ENCODE measurements at regions not wholly inside any gene's neighbourhood (a gene's known extent, or its start where the extent isn't known, plus 50 kb on each side); places are given as distances from the start of the nearest gene placed in this dataset.

DNA sequence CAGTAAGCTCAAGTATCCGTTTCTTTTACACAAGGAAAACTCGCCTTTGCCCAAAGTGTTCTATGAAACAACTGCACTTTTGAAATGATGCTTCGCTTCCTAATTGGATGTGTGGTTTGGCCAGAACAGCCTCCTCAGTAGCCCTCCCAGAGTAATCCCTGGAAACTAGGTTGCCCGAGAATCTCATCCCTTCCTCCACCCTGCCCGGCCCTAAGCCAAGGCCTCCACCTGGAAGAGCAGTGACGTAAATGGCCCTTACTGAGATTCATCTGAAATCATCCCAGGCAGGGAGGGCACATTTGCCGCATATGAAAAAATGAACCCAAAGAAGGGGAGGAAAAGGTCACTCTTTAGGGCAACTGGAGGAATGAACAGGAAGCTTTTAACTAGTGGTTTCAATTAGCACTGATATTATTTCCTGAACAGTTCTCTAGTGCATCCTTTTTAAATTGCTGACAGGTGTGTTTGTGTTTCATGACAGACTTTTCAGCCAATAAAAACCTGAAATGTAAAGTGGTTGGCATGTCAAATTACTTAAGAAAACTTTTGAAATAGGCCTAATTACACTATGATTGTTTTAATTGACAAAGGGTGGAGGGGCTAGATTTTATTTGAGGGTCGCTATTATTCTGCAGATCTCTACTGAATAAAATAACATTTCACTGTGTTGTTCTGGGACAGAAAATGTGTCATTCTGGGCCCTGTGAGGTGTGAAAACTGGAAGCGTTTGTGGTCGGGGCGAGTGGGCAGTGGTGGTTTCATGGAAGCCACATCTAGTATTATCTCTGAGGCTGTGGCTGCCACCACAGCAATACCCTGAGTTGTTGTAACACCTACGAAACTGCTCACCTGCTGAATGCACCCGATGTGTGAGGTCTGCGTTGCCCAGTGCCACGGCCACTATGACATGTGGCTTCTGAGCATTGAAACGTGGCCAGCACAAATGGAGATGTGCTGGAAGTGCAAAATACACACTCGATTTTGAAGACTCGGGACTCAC is 112.1 kb downstream of the ZIC5 start:
- DNase-seq = no peak

DNA sequence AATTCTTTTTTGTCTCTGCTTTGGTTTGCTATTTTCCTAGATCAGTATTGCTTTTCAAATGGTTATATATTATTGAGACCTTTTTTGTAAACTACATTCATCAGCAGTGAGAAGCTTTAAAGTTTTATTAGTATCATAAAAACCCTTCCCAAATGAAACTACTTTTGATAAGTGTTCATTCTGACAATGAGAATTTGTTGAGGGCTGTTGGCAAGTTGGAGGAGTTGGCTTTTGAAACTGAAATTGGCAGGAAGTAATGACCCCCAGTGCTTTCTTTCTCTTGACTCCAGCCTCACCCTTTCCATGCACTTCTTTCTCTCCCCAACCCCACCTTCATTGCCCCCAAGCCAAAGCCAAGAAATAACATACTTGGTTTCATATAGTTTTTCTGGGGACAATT is 113.8 kb downstream of the ZIC5 start:
- no peak for DNase-seq

DNA sequence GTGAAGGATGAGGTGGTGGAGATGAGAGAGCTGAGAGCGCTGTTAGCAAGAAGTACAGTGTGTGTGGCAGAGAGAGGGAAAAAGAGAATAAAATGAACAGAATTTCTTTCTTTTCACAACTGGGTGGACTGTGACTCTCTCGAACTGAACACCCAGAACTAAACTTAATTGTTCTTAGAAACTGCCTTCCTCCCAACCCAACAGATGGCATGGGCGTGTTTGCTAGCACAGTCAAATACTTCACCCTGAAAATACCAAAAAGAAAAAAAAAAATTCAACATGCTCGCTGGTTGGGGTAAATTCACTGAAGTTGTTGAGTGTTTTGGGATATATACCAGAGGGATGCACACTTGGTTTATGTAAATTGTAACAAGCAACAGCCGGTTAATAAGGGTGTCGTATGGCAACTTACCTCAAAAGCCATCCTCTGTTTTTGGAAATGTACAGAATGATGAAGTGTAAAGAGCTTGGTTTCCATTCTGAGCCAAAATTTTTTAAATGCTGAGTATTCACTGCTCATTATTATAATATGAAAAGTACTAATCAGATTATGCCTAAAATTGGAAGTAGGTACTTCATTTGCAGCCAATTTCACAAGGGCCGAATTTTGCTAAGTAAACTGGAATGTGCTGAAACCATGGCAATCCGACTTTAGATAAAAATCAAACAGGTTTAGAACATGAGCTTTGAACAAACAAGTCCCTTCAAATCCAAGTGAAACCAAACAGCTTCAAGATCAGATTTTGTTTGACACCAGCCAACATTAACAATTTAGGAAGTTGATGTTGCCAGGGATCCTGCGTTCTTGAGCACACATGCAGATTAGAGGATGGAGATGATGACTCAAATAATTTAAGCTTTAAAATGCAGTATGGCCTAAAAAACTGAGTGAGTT is 115.8 kb downstream of the ZIC5 start:
- DNase-seq = no peak

DNA sequence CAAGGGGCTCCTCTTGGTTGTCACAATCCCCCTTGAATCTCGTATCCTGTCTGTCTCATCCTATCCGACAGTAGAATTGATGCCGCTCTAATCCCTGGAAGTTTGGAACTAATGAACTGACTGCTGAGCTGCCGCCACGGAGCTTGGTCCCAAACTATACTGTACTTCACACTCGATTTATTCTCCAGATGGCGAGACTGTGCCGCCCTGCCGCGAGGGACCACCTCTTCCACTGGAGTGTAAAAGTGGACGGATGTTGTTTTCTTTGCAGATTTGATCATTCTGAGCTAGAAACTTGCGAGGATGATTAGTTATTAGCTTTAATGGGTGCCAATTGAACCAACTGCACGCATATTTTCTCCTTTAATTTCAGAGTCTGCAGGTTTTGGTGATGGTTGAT is 117.2 kb downstream of the ZIC5 start:
- DNase-seq = no peak

DNA sequence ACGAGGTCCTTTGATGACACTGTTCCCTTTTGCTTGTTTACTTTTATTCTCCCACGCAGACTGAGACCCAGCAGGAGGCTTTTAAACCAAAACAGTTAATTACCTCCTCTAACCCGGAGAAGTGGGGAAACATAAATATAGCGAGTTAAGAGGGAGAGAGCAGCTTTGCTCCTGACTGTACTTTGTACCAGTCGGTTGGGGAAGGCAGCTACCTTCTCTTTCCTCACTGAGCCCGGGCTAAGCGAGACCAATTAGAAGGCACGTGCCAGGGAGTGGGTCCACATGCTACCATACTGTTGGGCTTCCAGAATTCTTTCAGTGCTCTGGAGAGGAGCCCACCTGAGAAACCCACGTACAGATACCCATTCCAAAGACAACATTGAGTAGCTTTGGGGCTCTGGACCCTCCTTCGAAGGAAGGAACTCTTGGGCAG is 124.2 kb downstream of the ZIC5 start:
- DNase-seq = no peak

DNA sequence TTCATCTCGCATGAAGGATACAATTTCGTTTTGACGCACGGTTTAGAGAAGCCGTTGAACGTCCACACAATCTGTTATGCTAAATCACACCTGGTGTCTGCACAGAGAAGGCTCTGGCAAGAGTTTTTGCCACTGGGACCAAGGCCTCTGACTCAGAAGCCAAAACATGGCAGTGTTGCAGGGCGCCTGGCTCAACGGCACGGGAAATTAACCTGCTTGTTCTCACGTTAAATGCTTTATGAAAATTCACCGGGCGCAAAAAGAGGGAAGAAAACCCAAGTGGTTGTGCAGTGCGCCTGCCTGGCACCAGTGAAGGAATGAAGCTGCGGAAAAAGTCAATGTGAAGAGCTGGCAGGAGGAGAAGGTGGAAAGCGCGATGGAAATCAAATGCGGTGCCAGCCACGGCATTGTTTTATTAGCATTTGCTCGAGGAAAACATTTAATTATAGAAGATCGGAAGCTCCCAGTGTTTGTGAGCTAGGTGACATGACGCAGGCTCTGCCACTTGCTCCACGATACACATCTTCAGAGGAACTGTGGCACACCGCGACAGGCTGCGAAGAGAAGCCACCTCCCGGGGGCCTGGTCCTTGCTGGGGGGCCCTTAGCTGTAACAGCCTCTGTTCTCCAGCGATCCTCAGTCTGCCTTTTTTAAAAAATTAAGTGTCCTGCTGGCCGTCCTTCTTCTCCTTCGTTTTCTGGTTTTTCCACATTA is 126.2 kb downstream of the ZIC5 start:
- no peak for DNase-seq

DNA sequence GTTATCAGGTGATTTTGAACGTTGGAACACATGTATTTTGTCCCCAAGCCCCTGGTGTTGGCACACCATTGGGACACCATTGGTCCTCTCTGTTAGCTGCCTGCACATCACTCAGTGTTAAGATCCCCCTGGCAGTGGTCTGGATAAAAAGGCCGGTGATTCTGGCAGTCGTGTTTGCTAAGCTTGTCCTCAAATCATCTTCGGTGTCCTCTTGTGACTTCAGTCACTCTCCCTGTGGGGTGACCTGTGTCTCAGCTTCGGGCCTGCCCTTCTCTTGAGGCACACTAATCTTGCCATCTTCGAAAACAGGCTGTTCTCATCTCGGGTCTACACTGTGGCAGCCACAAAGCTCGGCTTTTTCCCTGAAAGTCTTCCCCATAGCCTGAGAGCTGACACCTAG is 127.1 kb downstream of the ZIC5 start:
- DNase-seq = no peak

DNA sequence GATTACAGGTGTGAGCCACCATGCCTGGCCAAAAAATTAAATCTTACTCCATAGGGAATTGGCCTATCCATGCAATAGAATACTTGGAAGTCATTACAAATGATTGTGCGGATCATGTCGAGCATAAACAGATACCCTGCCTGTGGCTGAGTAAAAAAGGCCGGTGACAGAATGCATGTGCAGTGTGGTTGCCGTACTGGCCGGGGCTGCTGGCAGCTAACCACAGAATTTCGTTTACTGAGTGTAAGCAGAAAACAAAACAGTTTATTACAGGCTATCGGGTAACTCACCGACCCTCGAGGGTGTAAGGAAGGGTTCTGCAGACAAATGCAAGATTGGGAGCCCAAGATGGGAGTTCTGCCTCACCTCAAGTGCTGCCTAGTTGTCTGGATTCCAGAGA is 127.7 kb downstream of the ZIC5 start:
- no peak for DNase-seq

DNA sequence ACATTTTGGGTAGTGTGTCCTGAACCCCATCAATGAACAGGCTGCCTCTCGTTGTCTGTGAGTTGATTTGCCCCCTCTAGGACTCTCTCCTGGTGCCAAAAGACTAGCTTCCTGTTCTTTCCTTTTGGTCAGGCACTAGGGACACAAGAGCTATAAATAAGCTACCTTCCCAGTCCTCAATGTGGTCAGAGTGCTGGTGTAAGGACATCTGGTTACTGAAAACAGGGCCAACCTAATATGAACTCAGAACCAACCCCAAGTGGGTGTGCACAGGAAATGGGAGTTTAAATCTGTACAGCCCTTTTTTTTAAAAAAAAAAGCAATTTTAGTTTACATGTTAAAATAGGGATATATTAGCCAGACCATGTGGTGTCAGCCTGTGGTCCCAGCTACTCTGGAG is 129.2 kb downstream of the ZIC5 start:
- DNase-seq = no peak

DNA sequence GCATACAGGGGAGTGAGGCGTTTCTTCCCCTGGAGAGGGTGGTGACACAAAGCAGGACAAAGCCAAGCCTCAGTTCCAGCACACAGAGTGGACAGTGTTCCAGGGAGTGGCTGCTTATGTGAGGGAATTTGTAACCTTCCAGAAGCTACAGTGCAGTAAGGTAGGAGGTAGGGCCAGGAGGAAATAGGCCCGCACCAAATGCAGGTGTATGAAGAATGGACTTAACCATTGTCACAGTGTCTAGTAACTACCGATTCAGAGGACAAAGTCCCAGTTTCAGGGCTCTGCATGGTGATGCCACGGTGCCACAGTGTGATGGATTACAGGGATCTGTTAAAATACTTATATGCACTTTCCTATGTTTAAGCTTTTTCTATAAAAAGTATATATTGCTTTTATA is 135.3 kb downstream of the ZIC5 start:
- no peak for DNase-seq

DNA sequence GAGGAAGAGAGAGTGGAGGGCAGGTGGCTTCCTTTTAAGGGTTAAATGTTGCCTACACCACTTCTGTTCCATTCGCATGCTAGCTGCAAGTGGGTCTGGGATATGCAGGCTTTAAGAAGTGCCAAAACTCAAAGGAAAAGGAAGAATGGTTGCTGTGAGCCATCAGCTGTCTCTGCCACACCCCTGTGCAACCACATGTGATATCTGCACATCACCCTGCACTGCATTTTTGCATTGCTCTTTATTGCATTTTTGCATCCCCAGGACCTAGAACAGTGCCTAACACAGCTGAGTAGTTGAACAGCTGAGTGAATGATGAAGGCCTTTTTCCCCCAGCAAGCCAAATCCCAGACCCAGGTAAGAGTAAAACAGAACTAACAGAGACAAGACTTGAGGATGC is 136.1 kb downstream of the ZIC5 start:
- DNase-seq = no peak

DNA sequence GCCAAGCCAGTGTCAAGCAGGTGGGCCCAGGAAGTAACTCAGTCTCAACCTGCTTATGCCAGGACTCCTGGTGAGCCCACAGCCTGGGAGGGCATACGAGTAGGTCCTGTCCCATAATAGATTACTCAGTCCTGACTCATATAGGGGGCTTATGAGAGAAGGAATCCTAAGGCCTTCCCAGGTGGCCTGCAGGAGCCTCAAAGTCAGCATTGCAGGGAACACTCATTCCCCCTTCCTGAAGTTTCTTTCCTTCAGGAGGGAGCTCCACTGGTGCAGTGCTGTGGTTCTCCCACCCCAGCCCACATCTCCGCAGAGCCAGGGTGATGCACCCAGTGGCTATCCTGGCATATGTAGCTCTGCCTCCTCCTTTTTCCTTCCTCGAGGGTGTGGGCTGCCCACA is 137.3 kb downstream of the ZIC5 start:
- no peak for DNase-seq

DNA sequence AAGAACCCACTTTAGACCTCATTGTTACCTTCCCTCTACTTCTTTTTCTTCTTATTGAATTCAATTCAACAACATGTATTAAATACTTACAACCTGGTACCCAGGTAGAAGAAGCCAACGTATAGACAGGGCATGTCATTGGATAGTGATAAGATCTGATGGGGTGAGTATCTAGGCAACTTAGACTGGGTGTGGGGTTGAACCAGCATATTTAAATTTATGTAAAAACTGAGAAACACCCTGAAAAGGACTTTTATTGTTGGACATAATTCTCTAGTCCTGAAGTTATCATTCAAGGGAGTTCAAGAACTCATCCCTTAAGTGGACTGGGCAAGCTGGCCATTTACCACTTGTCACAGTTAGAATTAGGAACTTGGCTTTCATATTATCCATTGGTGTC is 139.2 kb downstream of the ZIC5 start:
- no peak for DNase-seq

DNA sequence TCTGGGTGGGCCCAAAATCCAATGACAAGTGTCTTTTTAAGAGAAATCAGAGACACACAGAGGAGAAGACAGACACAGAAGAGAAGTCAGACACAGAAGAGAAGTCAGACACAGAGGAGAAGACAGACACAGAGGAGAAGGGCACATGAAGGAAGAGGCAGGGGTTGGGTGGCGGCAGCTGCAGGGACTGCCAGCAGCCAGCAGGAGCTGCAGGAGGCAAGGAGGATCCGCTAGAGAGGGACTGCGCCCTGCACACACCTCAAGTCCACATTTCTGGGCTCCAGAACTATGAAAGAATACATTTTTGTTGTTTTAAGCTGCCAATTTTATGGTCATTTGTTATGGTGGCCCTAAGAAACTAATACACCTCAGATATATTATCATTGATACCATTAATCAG is 140.6 kb downstream of the ZIC5 start:
- no peak for DNase-seq

DNA sequence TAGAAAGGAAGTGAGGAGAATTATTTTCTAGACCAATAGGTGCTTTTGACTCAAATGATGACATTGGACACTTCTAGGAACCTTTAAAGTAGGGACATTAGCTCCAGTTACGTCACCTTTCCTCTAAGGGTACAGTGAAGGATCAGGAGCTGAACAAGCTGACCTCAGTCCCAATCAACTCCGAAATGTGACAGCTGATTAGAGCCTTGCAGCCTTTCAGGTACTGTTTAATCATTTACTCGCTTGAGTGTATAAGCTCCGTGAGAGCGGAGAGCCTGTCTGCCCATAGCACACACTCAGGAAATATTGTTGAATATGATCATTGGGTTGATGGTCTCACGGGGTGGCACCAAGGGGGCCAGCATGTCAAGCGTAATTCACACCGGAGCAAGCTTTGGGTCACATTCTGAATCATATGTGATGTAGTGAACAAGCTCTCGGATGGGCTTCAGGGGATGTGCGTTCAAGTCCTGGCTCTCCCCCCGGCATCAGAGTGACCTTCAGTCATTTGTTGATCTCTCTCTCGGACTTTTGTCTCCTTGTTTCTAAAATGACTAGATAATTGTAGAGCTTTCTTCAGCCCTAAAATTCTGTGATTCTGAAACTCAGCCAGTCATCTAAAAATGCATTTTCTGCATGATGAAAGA is 141.9 kb downstream of the ZIC5 start:
- no peak for DNase-seq

DNA sequence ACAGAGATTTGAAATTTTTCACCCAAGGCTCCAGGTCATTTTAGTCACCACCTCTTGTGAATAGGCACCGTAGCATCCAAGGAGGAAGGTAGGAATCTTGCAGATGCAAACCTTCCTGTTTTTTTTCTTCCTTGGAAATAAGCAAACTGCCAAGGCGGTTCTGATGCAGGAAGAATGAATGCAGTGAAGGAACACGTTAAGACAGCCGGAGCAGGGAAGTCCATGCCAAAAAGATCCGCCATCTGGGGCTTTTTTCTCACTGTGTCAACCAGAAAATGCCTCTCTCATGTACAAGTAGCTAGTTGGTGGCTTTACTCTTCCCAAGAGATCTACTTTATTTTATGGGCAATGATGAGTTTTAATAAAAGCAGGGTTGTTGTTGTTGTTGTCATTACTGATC is 142.4 kb downstream of the ZIC5 start:
- no peak for DNase-seq

DNA sequence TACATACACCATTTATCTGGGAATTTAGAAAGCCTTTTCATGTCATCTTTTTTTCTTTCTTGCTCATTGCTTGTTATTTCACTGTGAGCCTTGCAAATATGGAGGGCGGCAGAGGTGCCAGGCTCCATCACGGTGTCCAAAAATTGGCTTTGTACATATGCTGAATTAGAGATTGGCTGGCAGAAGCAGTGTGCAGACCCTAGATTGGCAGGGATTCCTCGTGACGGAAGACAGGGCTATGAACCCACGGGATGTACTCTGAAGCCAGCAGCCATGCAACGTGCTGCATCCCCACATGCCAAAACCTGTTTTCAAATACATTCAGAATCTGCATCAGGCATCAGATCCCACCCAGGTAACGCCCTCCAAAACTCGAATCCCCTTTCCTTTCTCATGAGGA is 142.8 kb downstream of the ZIC5 start:
- DNase-seq = no peak

DNA sequence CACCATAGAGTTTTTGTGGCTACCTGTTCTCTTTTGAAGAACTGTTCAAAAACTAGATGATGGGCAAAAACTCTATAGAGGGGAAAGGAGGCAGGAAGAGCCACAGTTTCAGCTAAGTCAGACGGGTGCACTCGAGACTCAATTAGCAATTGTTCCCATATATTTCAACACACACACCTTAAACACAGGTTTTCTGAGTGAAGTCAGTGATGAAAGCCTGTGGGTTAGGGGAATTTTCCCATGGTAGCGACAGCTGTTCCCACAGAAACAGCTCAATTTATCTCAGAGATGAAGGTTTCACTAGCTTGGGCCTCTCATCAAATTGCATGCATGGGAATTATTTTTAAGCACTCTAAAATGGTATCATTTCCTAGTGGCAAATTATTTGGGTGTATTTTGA is 143.4 kb downstream of the ZIC5 start:
- no peak for DNase-seq

DNA sequence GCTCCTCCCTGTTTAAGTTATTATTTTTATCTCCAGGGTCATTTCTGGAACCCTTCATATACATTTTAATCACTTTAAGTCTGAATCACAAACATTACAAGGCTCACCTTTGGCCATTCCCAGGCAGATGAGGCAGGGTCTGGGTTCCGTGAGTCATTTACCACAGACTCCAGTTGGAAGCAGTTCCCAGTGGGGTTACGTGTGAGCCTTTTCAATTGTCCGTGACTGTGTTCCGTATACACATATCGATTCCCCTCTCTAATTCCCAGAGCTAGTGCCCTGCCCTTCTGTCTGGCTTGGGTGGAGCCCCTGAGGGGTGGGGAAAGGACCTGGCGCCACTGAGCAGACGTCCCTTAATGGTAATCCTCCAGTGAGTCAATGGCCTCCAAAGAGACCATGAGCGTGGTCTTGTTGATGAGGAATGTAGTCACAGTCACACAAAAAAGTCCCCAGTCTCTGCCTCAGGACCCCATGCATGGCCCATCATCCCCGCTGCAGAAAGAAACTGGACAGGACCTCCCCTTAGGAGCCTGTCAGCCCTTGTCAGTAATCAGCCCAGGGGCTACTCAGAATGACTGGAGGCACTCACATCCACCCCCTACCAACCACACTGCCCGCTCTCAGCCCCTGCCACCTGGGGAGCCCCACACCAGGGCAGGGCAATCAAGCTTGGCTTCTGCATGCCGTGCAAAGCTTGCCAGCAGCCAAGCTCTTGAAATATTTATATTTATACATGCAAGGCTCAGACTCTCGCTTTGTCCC is 144.4 kb downstream of the ZIC5 start:
- DNase-seq = no peak

DNA sequence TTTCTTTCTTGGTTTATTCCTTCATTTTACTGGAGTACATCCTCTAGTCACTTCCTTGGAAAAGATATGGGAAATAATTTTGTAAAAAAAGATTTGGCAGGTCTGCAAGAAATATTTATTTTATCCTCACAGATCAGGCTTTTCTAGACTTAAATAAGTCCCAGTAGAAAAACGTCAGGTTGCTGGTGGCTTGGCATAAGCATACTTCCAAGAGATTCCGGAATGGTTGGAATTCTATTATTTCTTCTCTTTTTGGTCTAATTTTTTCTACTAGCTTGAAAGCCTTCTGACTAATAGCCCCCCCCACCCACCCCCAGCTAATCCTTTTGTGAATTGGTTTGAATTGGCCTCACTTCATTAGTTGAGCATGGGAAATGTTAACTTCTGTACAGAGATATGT is 147.6 kb downstream of the ZIC5 start:
- no peak for DNase-seq

DNA sequence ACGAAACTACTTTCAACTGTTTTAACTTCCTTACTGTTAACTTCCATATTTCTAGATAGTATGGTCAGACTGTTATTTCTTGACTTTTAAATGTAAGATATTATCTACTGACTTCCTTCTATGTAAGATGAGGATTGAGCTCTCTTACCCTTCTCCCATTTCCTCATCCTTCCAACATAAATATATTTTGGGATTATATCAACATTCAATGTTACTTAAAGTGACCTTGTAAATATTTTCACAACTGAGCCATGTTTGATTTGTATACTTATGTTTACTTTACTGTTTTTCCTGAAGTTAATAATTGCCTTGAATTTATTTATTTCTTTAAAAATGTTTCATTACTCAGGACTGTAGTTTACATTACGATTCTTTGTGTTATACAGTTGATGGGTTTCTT is 148.7 kb downstream of the ZIC5 start:
- no peak for DNase-seq

DNA sequence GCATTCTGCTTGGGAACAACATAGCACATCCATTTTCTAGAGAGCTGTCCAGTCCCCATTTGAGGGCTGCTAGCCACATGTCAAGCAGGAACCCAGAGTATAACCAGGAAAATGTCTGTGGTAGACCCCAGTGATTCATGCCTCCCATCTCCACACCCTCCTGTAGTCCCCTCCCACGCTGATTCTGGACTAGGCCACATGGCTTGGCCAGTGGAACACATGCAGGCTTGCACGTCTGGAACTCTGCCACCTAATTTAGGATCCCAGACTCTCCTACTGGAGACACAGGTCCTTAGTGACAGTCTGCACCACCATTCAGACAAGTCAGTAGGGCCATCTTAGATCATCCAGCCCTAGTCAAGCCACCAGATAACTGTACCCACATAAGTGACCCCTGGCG is 149.8 kb downstream of the ZIC5 start:
- DNase-seq = no peak

Measured in fibroblast of skin of scalp (primary cell).